ENCODE measurements at regions not wholly inside any gene's neighbourhood (a gene's known extent, or its start where the extent isn't known, plus 50 kb on each side); places are given as distances from the start of the nearest gene placed in this dataset.

- H2AFZ ChIP-seq (ENCODE audit: low read length) = no peak overlapping the region
- H3K27me3 ChIP-seq (replicated peaks; ENCODE audit: insufficient read depth, low read length) = no peaks in the 10 kb centered on the region
These were observed 871.5 kb upstream of the TMPRSS15 start for GRCh38 chr21:19275065-19275464.

GRCh38 chr21:19276665-19277064, 873.1 kb upstream of the TMPRSS15 start:
- no peaks in the 10 kb centered on the region for H3K9me3 ChIP-seq (replicated peaks; ENCODE audit: insufficient read depth, low read length)
- H3K27me3 ChIP-seq (replicated peaks; ENCODE audit: insufficient read depth, low read length) = no peaks in the 10 kb centered on the region
- TF ChIP-seq CTCF (IDR thresholded peaks at IDR 0.05; ENCODE audit: low read length) = no peak
- TF ChIP-seq EZH2 (optimal IDR thresholded peaks at IDR 0.05; ENCODE audit: low read depth, low read length) = no peak
- no peaks in the 10 kb centered on the region for H4K20me1 ChIP-seq (ENCODE audit: insufficient read depth, low read length)
- no peak overlapping the region for H2AFZ ChIP-seq (ENCODE audit: low read length)
- H3K36me3 ChIP-seq (replicated peaks; ENCODE audit: insufficient read depth, low read length) = no peaks in the 10 kb centered on the region
- no peak overlapping the region for H3K4me2 ChIP-seq (ENCODE audit: low read depth, low read length)
- H3K9me2 ChIP-seq (replicated peaks; ENCODE audit: insufficient read depth, low read length) = no peaks in the 10 kb centered on the region
- no peaks in the 10 kb centered on the region for H3K79me2 ChIP-seq (ENCODE audit: low read length)
- H3K9ac ChIP-seq (ENCODE audit: low read length) = no peak overlapping the region
- DNase-seq = no peak
- no peaks in the 10 kb centered on the region for H3F3A ChIP-seq (ENCODE audit: insufficient read depth, low read length)
- H3K4me3 ChIP-seq (ENCODE audit: low read length) = no peak overlapping the region
- H3K4me1 ChIP-seq (ENCODE audit: low read length) = no peaks in the 10 kb centered on the region
- H3K27ac ChIP-seq (ENCODE audit: low read length) = no peak overlapping the region

More at GRCh38 chr21:19275065-19275464, 871.5 kb upstream of the TMPRSS15 start:
- H4K20me1 ChIP-seq (ENCODE audit: insufficient read depth, low read length) = no peaks in the 10 kb centered on the region
- H3K9me2 ChIP-seq (replicated peaks; ENCODE audit: insufficient read depth, low read length) = no peaks in the 10 kb centered on the region
- no peak overlapping the region for H3K9ac ChIP-seq (ENCODE audit: low read length)
- H3K79me2 ChIP-seq (ENCODE audit: low read length) = no peaks in the 10 kb centered on the region
- no peaks in the 10 kb centered on the region for H3K36me3 ChIP-seq (replicated peaks; ENCODE audit: insufficient read depth, low read length)
- no peaks in the 10 kb centered on the region for H3K4me1 ChIP-seq (ENCODE audit: low read length)
- no peak for TF ChIP-seq CTCF (IDR thresholded peaks at IDR 0.05; ENCODE audit: low read length)
- TF ChIP-seq EZH2 (optimal IDR thresholded peaks at IDR 0.05; ENCODE audit: low read depth, low read length) = no peak
- no peak for TF ChIP-seq EZH2phosphoT487 (IDR thresholded peaks at IDR 0.05; ENCODE audit: low read length)
- no peak overlapping the region for H3K4me3 ChIP-seq (ENCODE audit: low read length)
- H3K4me2 ChIP-seq (ENCODE audit: low read depth, low read length) = no peak overlapping the region
- no peak overlapping the region for H3K27ac ChIP-seq (ENCODE audit: low read length)
- H3K9me3 ChIP-seq (replicated peaks; ENCODE audit: insufficient read depth, low read length) = no peaks in the 10 kb centered on the region
- DNase-seq = no peak
- H3F3A ChIP-seq (ENCODE audit: insufficient read depth, low read length) = no peaks in the 10 kb centered on the region

- Histone ChIP-seq H3K79me2 (ENCODE audit: low read length) (no peaks in the 10 kb centered on the region), H3K4me1 (ENCODE audit: low read length) (no peaks in the 10 kb centered on the region), H2AFZ (ENCODE audit: low read length) (no peak overlapping the region), H3K27me3 (replicated peaks; ENCODE audit: insufficient read depth, low read length) (no peaks in the 10 kb centered on the region), H3F3A (ENCODE audit: insufficient read depth, low read length) (no peaks in the 10 kb centered on the region), H3K9ac (ENCODE audit: low read length) (no peak overlapping the region), H3K9me3 (replicated peaks; ENCODE audit: insufficient read depth, low read length) (no peaks in the 10 kb centered on the region), H3K4me2 (ENCODE audit: low read depth, low read length) (no peak overlapping the region), H3K27ac (ENCODE audit: low read length) (no peak overlapping the region), H4K20me1 (ENCODE audit: insufficient read depth, low read length) (no peaks in the 10 kb centered on the region), H3K4me3 (ENCODE audit: low read length) (no peak overlapping the region), H3K9me2 (replicated peaks; ENCODE audit: insufficient read depth, low read length) (no peaks in the 10 kb centered on the region), H3K36me3 (replicated peaks; ENCODE audit: insufficient read depth, low read length) (no peaks in the 10 kb centered on the region)
- TF ChIP-seq EZH2phosphoT487 (IDR thresholded peaks at IDR 0.05; ENCODE audit: low read length) = no peak
- no peak for TF ChIP-seq EZH2 (optimal IDR thresholded peaks at IDR 0.05; ENCODE audit: low read depth, low read length)
- TF ChIP-seq CTCF (IDR thresholded peaks at IDR 0.05; ENCODE audit: low read length) = no peak
- DNase-seq = no peak
These were observed 883.3 kb upstream of the TMPRSS15 start for GRCh38 chr21:19286876-19287275.

Data from MM.1S (cell line).